ENCODE measurements at regions not wholly inside any gene's neighbourhood (a gene's known extent, or its start where the extent isn't known, plus 50 kb on each side); places are given as distances from the start of the nearest gene placed in this dataset.
"Not testable (repeated sequence)": the region's sequence is repeated elsewhere in the genome, so short reads cannot be mapped to it uniquely, and the experiment has no call there.

- H4K8ac ChIP-seq (ENCODE audit: low read depth, low read length); H4K12ac ChIP-seq (ENCODE audit: low read depth, low read length); H2BK12ac ChIP-seq (ENCODE audit: low read length); H3K27me3 ChIP-seq (ENCODE audit: insufficient read depth, low read length); H3K27ac ChIP-seq (ENCODE audit: low read depth, low read length); H4K91ac ChIP-seq (ENCODE audit: low read depth, low read length); H3K4ac ChIP-seq (ENCODE audit: low read depth, low read length); H3K9me3 ChIP-seq (ENCODE audit: insufficient read depth, low read depth, low read length); H3K18ac ChIP-seq (ENCODE audit: low read length); H3K4me3 ChIP-seq (ENCODE audit: low read depth, low read length); H3K14ac ChIP-seq (ENCODE audit: low read length); H3K4me1 ChIP-seq (ENCODE audit: control insufficient read depth in 1 of 2, insufficient read depth in 2 of 2, low read length in 2 of 2); H2AK5ac ChIP-seq (ENCODE audit: low read length); H2BK5ac ChIP-seq (ENCODE audit: low read depth, low read length, poor library complexity); H3K23ac ChIP-seq (ENCODE audit: low read length); H3K4me2 ChIP-seq (ENCODE audit: low read length); H2AFZ ChIP-seq (ENCODE audit: insufficient read depth, low read length, poor library complexity); H2BK120ac ChIP-seq (ENCODE audit: insufficient read depth, low read length, poor library complexity); H3K79me1 ChIP-seq (ENCODE audit: low read length); H3K9ac ChIP-seq (ENCODE audit: low read length); DNase-seq; H3K79me2 ChIP-seq (ENCODE audit: control insufficient read depth, insufficient read depth, low read length, poor library complexity); H3K36me3 ChIP-seq (ENCODE audit: control insufficient read depth in 1 of 2, insufficient read depth in 2 of 2, low read length in 2 of 2): not testable (repeated sequence)
- whole genome bisulfite sequencing (ENCODE audit: extremely low coverage, insufficient coverage, insufficient read length), result 100% methylated on average over 2 of the region's 49 CpGs
Measured at GRCh38 chr9:42724841-42725835, 541.7 kb downstream of the SPATA31A6 start.

GRCh38 chr9:42743030-42743814, 559.8 kb downstream of the SPATA31A6 start:
- H3K18ac ChIP-seq (ENCODE audit: low read length); H2BK12ac ChIP-seq (ENCODE audit: low read length); H3K27ac ChIP-seq (ENCODE audit: low read depth, low read length); H2BK5ac ChIP-seq (ENCODE audit: low read depth, low read length, poor library complexity); H3K4ac ChIP-seq (ENCODE audit: low read depth, low read length); H4K91ac ChIP-seq (ENCODE audit: low read depth, low read length); H2AK5ac ChIP-seq (ENCODE audit: low read length); H3K9ac ChIP-seq (ENCODE audit: low read length); H4K12ac ChIP-seq (ENCODE audit: low read depth, low read length); H3K14ac ChIP-seq (ENCODE audit: low read length); H3K79me1 ChIP-seq (ENCODE audit: low read length); H3K36me3 ChIP-seq (ENCODE audit: control insufficient read depth in 1 of 2, insufficient read depth in 2 of 2, low read length in 2 of 2); H2AFZ ChIP-seq (ENCODE audit: insufficient read depth, low read length, poor library complexity); H2BK120ac ChIP-seq (ENCODE audit: insufficient read depth, low read length, poor library complexity); H3K9me3 ChIP-seq (ENCODE audit: insufficient read depth, low read depth, low read length); H3K4me3 ChIP-seq (ENCODE audit: low read depth, low read length); H3K23ac ChIP-seq (ENCODE audit: low read length); H4K8ac ChIP-seq (ENCODE audit: low read depth, low read length); H3K4me1 ChIP-seq (ENCODE audit: control insufficient read depth in 1 of 2, insufficient read depth in 2 of 2, low read length in 2 of 2); H3K27me3 ChIP-seq (ENCODE audit: insufficient read depth, low read length); H3K79me2 ChIP-seq (ENCODE audit: control insufficient read depth, insufficient read depth, low read length, poor library complexity): not testable (repeated sequence)
- peak; percentile 70 to 85 for DNase-seq
- WGBS (ENCODE audit: extremely low coverage, insufficient coverage, insufficient read length), result no CpG with 5 or more reads among the region's 40 CpGs
- peak overlapping the region; percentile 53 for H3K4me2 ChIP-seq (ENCODE audit: low read length)

GRCh38 chr9:42757251-42757650, 573.8 kb downstream of the SPATA31A6 start:
- no CpG with 5 or more reads among the region's 2 CpGs for WGBS (ENCODE audit: extremely low coverage, insufficient coverage, insufficient read length)
- not testable (repeated sequence) for H3K4ac ChIP-seq (ENCODE audit: low read depth, low read length); H3K9ac ChIP-seq (ENCODE audit: low read length)

GRCh38 chr9:42759320-42759719, 575.9 kb downstream of the SPATA31A6 start:
- not testable (repeated sequence) for H3K9me3 ChIP-seq (ENCODE audit: insufficient read depth, low read depth, low read length); H3K4me3 ChIP-seq (ENCODE audit: low read depth, low read length); H3K79me2 ChIP-seq (ENCODE audit: control insufficient read depth, insufficient read depth, low read length, poor library complexity); H3K4ac ChIP-seq (ENCODE audit: low read depth, low read length); DNase-seq; H3K79me1 ChIP-seq (ENCODE audit: low read length); H3K14ac ChIP-seq (ENCODE audit: low read length); H4K8ac ChIP-seq (ENCODE audit: low read depth, low read length); H3K4me2 ChIP-seq (ENCODE audit: low read length); H2AK5ac ChIP-seq (ENCODE audit: low read length); H4K12ac ChIP-seq (ENCODE audit: low read depth, low read length); H3K9ac ChIP-seq (ENCODE audit: low read length); H4K91ac ChIP-seq (ENCODE audit: low read depth, low read length); H2BK5ac ChIP-seq (ENCODE audit: low read depth, low read length, poor library complexity); H2BK120ac ChIP-seq (ENCODE audit: insufficient read depth, low read length, poor library complexity); H2BK12ac ChIP-seq (ENCODE audit: low read length); H2AFZ ChIP-seq (ENCODE audit: insufficient read depth, low read length, poor library complexity); H3K36me3 ChIP-seq (ENCODE audit: control insufficient read depth in 1 of 2, insufficient read depth in 2 of 2, low read length in 2 of 2); H3K27ac ChIP-seq (ENCODE audit: low read depth, low read length); H3K23ac ChIP-seq (ENCODE audit: low read length); H3K4me1 ChIP-seq (ENCODE audit: control insufficient read depth in 1 of 2, insufficient read depth in 2 of 2, low read length in 2 of 2); H3K27me3 ChIP-seq (ENCODE audit: insufficient read depth, low read length); H3K18ac ChIP-seq (ENCODE audit: low read length)
- no CpG with 5 or more reads among the region's 5 CpGs for WGBS (ENCODE audit: extremely low coverage, insufficient coverage, insufficient read length)

More at GRCh38 chr9:42757251-42757650, 573.8 kb downstream of the SPATA31A6 start:
- not testable (repeated sequence) for H3K79me1 ChIP-seq (ENCODE audit: low read length); DNase-seq; H4K12ac ChIP-seq (ENCODE audit: low read depth, low read length); H3K18ac ChIP-seq (ENCODE audit: low read length); H4K8ac ChIP-seq (ENCODE audit: low read depth, low read length); H4K91ac ChIP-seq (ENCODE audit: low read depth, low read length); H3K4me2 ChIP-seq (ENCODE audit: low read length); H3K27me3 ChIP-seq (ENCODE audit: insufficient read depth, low read length); H3K14ac ChIP-seq (ENCODE audit: low read length); H2AFZ ChIP-seq (ENCODE audit: insufficient read depth, low read length, poor library complexity); H2AK5ac ChIP-seq (ENCODE audit: low read length); H3K4me1 ChIP-seq (ENCODE audit: control insufficient read depth in 1 of 2, insufficient read depth in 2 of 2, low read length in 2 of 2); H3K23ac ChIP-seq (ENCODE audit: low read length); H3K27ac ChIP-seq (ENCODE audit: low read depth, low read length); H2BK5ac ChIP-seq (ENCODE audit: low read depth, low read length, poor library complexity); H3K9me3 ChIP-seq (ENCODE audit: insufficient read depth, low read depth, low read length); H2BK120ac ChIP-seq (ENCODE audit: insufficient read depth, low read length, poor library complexity); H3K79me2 ChIP-seq (ENCODE audit: control insufficient read depth, insufficient read depth, low read length, poor library complexity); H3K36me3 ChIP-seq (ENCODE audit: control insufficient read depth in 1 of 2, insufficient read depth in 2 of 2, low read length in 2 of 2); H3K4me3 ChIP-seq (ENCODE audit: low read depth, low read length); H2BK12ac ChIP-seq (ENCODE audit: low read length)
